HCT116 (cell line): ENCODE measurements at regions not wholly inside any gene's neighbourhood (a gene's known extent, or its start where the extent isn't known, plus 50 kb on each side); places are given as distances from the start of the nearest gene placed in this dataset.

Experiments used
- ATAC-seq: fragments of 200-7000 bp; cut with Tn5 transposase; 2 replicates; pipeline ENCODE4 v1.9.1; 2020; ENCODE audit warnings: mild to moderate bottlenecking, moderate library complexity
- BruUV-seq: library from RNA; stranded (reverse); fragments of 400-500 nt; replicated peaks from 2 replicates; lab custom pipeline; 2021; lab: Mats Ljungman, UMichigan
- CTCF ChIA-PET: fragments of 300-600 bp; sonication (Branson Sonifier 250); formaldehyde crosslinking; loops from one replicate; lab custom pipeline; 2021; ENCODE audit warnings: antibody characterized with exemption; lab: Charles Lee
- POLR2A ChIA-PET: fragments of 300-600, 350-600 bp; sonication (Branson Sonifier 250); formaldehyde crosslinking; loops from one replicate; lab custom pipeline; 2021; ENCODE audit warnings: antibody characterized with exemption; lab: Charles Lee
- RAD21 ChIA-PET, 2 experiments: fragments of 300-600 bp; sonication (Branson Sonifier 250); formaldehyde crosslinking; loops; one replicate each; lab custom pipeline; 2023; ENCODE audit warnings: low total read pairs in 2 of 2; ENCODE audit not compliant: uncharacterized antibody in 2 of 2, unreplicated experiment in 2 of 2, low non-redundant PET in 1 of 2; lab: Charles Lee
- DNase-seq: peaks from one replicate; pipeline ENCODE4 v3.0.0-alpha.2; 2010; ENCODE audit warnings: low read depth, low spot score
- H2AFZ ChIP-seq: fragments of 200-600 bp; shearing (Covaris generic), sonication (generic); 2 replicates; pipeline ENCODE4 v1.6.1; 2017; ENCODE audit warnings: low read depth, mixed run types, mixed read lengths, antibody characterized with exemption, low read length; ENCODE audit not compliant: poor library complexity, severe bottlenecking
- H3K27ac ChIP-seq: 2 replicates; pipeline ENCODE4 v1.5.1; 2012; ENCODE audit warnings: low read depth, low read length
- H3K27me3 ChIP-seq: fragments of 200-600 bp; sonication (generic); 2 replicates; pipeline ENCODE4 v1.6.1; 2016; ENCODE audit warnings: mixed run types, low read length, mixed read lengths; ENCODE audit not compliant: insufficient read depth
- H3K36me3 ChIP-seq, 2 experiments: fragments of 200-500 bp in 1 of 2; fragments of 200-600 bp in 1 of 2; sonication (Bioruptor generic) in 1 of 2; sonication (generic) in 1 of 2; 2 replicates each; pipeline versions ENCODE4 v1.5.1 to v1.6.1; 2014 to 2016; ENCODE audit warnings: low read length in 2 of 2, inconsistent platforms in 1 of 2, mixed read lengths in 1 of 2, mixed run types in 1 of 2; ENCODE audit not compliant: insufficient read depth in 2 of 2, control insufficient read depth in 1 of 2
- H3K4me1 ChIP-seq, 2 experiments: fragments of 200-600 bp in 1 of 2; sonication (generic) in 1 of 2; 2 replicates each; pipeline versions ENCODE4 v1.5.1 to v1.6.1; 2012 to 2017; ENCODE audit warnings: low read length in 2 of 2, inconsistent platforms in 1 of 2, mild to moderate bottlenecking in 1 of 2, mixed read lengths in 1 of 2, mixed run types in 1 of 2, moderate library complexity in 1 of 2; ENCODE audit not compliant: insufficient read depth in 2 of 2, control insufficient read depth in 1 of 2
- H3K4me2 ChIP-seq: fragments of 200-600 bp; sonication (generic); 2 replicates; pipeline ENCODE4 v1.6.1; 2017; ENCODE audit warnings: mixed run types, low read length, mixed read lengths
- H3K4me3 ChIP-seq, 2 experiments: fragments of 200-600 bp in 1 of 2; sonication (generic) in 1 of 2; replicated peaks in 1 of 2; 2 replicates each; pipeline ENCODE4 v1.5.1; 2011 to 2016; ENCODE audit warnings: low read length in 2 of 2, control low read depth in 1 of 2, low read depth in 1 of 2, mild to moderate bottlenecking in 1 of 2, mixed read lengths in 1 of 2, mixed run types in 1 of 2
- H3K79me2 ChIP-seq: fragments of 200-600 bp; sonication (generic); 2 replicates; pipeline ENCODE4 v1.6.1; 2017; ENCODE audit warnings: mild to moderate bottlenecking, mixed run types, low read length, moderate library complexity, mixed read lengths; ENCODE audit not compliant: insufficient read depth
- H3K9ac ChIP-seq: fragments of 200-600 bp; sonication (generic); 2 replicates; pipeline ENCODE4 v1.6.1; 2016; ENCODE audit warnings: low read length, mixed read lengths
- H3K9me2 ChIP-seq: fragments of 200-600 bp; sonication (generic), shearing (Covaris generic); 2 replicates; pipeline ENCODE4 v1.6.1; 2017; ENCODE audit warnings: mixed run types, mild to moderate bottlenecking, moderate library complexity; ENCODE audit not compliant: insufficient read depth
- H3K9me3 ChIP-seq, 2 experiments: fragments of 200-500 bp in 1 of 2; fragments of 200-600 bp in 1 of 2; sonication (Bioruptor generic) in 1 of 2; sonication (generic) in 1 of 2; 2 replicates each; pipeline ENCODE4 v1.6.1; 2014 to 2017; ENCODE audit warnings: low read length in 2 of 2, mixed read lengths in 2 of 2, inconsistent platforms in 1 of 2, low read depth in 1 of 2, mild to moderate bottlenecking in 1 of 2, mixed run types in 1 of 2, moderate library complexity in 1 of 2; ENCODE audit not compliant: control insufficient read depth in 1 of 2, insufficient read depth in 1 of 2
- H4K20me1 ChIP-seq: fragments of 200-600 bp; sonication (generic), shearing (Covaris generic); 2 replicates; pipeline ENCODE4 v1.6.1; 2017; ENCODE audit warnings: mixed run types, mild to moderate bottlenecking, moderate library complexity; ENCODE audit not compliant: insufficient read depth
- CEBPB ChIP-seq: IDR thresholded peaks from 2 replicates; pipeline ENCODE4 v1.6.1; 2012; ENCODE audit warnings: low read depth
- EGR1 ChIP-seq: IDR thresholded peaks from 2 replicates; pipeline ENCODE4 v1.6.1; 2012; ENCODE audit warnings: low read depth
- EZH2 ChIP-seq: fragments of 200-600 bp; sonication (generic); IDR thresholded peaks from 2 replicates; pipeline ENCODE4 v1.6.1; 2017; ENCODE audit warnings: antibody characterized with exemption, mixed run types
- EZH2phosphoT487 ChIP-seq: fragments of 200-600 bp; IDR thresholded peaks from 2 replicates; pipeline ENCODE4 v1.6.1; 2018; ENCODE audit warnings: antibody characterized with exemption, borderline replicate concordance
- JUND ChIP-seq: IDR thresholded peaks from 2 replicates; pipeline ENCODE4 v1.6.1; 2012
- MAX ChIP-seq: IDR thresholded peaks from 2 replicates; pipeline ENCODE4 v1.6.1; 2012
- POLR2A ChIP-seq: IDR thresholded peaks from 2 replicates; pipeline ENCODE4 v1.7.0; 2011; ENCODE audit warnings: borderline replicate concordance; ENCODE audit not compliant: insufficient read depth, insufficient read length; ENCODE audit errors: extremely low read depth
- RAD21 ChIP-seq: IDR thresholded peaks from 2 replicates; pipeline ENCODE4 v1.6.1; 2012; ENCODE audit warnings: low read depth, mild to moderate bottlenecking
- SIN3A ChIP-seq: IDR thresholded peaks from 2 replicates; pipeline ENCODE4 v1.6.1; 2012; ENCODE audit warnings: low read depth
- SRF ChIP-seq: IDR thresholded peaks from 2 replicates; pipeline ENCODE4 v1.6.1; 2012; ENCODE audit warnings: low read depth
- TCF7L2 ChIP-seq: IDR thresholded peaks from 2 replicates; pipeline ENCODE4 v1.7.0; 2011; ENCODE audit warnings: borderline replicate concordance, inconsistent platforms; ENCODE audit not compliant: insufficient read depth, insufficient read length; ENCODE audit errors: extremely low read depth
- YY1 ChIP-seq: IDR thresholded peaks from 2 replicates; pipeline ENCODE4 v1.6.1; 2011; ENCODE audit warnings: low read length, low read depth, moderate library complexity, mild to moderate bottlenecking; ENCODE audit not compliant: insufficient replicate concordance; ENCODE audit errors: extremely low read depth
- ZBTB33 ChIP-seq: IDR thresholded peaks from 2 replicates; pipeline ENCODE4 v1.6.1; 2011; ENCODE audit warnings: mild to moderate bottlenecking, low read length, moderate library complexity; ENCODE audit not compliant: insufficient replicate concordance; ENCODE audit errors: extremely low read depth
- ZFX ChIP-seq: fragments of 450-650 bp; IDR thresholded peaks from 2 replicates; pipeline ENCODE4 v1.6.1; 2017
- ZNF274 ChIP-seq: fragments of 200-500 bp; sonication (Bioruptor generic); IDR thresholded peaks from 2 replicates; pipeline ENCODE4 v1.6.1; 2014; ENCODE audit warnings: mild to moderate bottlenecking, low read depth, low read length, inconsistent platforms
- intact Hi-C: fragments of 100-400 bp; cut with micrococcal nuclease; formaldehyde crosslinking; loops from 2 replicates; pipeline ENCODE4 v1.10.0; 2022

GRCh38 chr10:69732826-69733150 is 68.9 kb upstream of the COL13A1 start:
- Histone ChIP-seq H3K27ac (no peak overlapping the region), H3K9me3 (no peaks in the 10 kb centered on the region), H3K9me2 (no peaks in the 10 kb centered on the region), H3K79me2 (no peaks in the 10 kb centered on the region), H2AFZ (no peak overlapping the region), H3K9ac (no peak overlapping the region), H3K4me3 (no peak overlapping the region), H3K36me3 (no peaks in the 10 kb centered on the region), H3K4me1 (peaks cover 0 to 8% of the 10 kb centered on the region in 2 experiments; a peak in 2 of 4 replicates), H3K27me3 (no peaks in the 10 kb centered on the region), H4K20me1 (no peaks in the 10 kb centered on the region), H3K4me2 (no peak overlapping the region)
- no peak for ATAC-seq
- intact Hi-C loops: no loop called here
- ChIA-PET RAD21 (no interaction called here), POLR2A (no interaction called here), CTCF (interaction anchor here (2.0 kb wide), 1 partner anchor 10 kb away, joined by 8 read pairs; no protein-coding TSS in a partner anchor)
- TF ChIP-seq CEBPB: no peak
- TF ChIP-seq YY1: no peak
- TF ChIP-seq EZH2: no peak
- no peak for TF ChIP-seq POLR2A
- no peak for TF ChIP-seq SRF
- TF ChIP-seq EZH2phosphoT487: no peak
- no peak for TF ChIP-seq ZBTB33
- TF ChIP-seq RAD21: no peak
- no peak for TF ChIP-seq SIN3A
- TF ChIP-seq MAX: no peak
- TF ChIP-seq TCF7L2: no peak
- TF ChIP-seq EGR1: no peak
- TF ChIP-seq ZNF274: no peak
- no peak for TF ChIP-seq JUND
- no peak for TF ChIP-seq ZFX
- BruUV-seq: no TSS peak
- DNase-seq: no peak
